GM18517 (cell line): ENCODE measurements at regions not wholly inside any gene's neighbourhood (a gene's known extent, or its start where the extent isn't known, plus 50 kb on each side); places are given as distances from the start of the nearest gene placed in this dataset.

ENCODE experiments used
- ATAC-seq: cut with Tn5 transposase; IDR thresholded peaks from one replicate; pipeline ENCODE4 v1.9.1; 2021; ENCODE audit warnings: mild to moderate bottlenecking, moderate library complexity; ENCODE audit not compliant: unreplicated experiment

DNA sequence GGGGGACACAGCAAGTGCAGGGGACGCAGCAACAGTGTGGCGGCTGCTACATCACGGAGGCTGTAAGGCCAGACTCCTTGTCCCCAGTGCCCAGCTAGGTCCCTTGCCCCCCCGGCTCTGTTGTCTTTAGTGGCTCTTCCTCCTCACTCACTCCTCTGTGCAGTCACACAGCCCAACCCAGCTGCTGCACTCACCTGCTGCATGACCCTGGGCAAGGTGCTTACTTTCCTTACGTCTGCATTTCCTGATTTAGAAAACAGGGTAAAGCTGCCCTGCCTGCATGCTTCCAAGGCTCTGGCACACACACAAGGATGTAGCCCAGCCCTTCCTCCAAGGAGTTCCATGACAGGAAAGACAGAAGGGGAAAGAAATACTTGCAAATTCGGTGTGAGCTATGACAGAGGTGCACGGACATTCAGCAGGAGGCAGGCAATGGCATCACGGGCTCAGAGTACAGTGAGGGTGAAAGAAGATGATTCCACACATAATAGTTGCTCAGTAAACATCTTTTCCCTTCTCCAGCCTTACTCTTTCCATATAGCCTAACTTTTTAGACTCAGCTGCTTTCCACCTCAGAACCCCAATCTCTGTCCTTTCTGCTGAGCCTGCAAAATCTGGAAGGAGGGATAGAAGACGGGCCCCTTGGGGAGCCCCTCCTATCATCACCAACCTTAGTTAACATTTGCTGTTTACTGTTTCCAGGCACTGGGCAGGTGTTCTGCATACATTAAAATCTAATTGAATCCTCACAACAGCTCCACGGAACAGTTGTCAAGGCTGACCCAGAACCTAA lies 150.9 kb downstream of the MRM1 start:
- no peak for ATAC-seq

DNA sequence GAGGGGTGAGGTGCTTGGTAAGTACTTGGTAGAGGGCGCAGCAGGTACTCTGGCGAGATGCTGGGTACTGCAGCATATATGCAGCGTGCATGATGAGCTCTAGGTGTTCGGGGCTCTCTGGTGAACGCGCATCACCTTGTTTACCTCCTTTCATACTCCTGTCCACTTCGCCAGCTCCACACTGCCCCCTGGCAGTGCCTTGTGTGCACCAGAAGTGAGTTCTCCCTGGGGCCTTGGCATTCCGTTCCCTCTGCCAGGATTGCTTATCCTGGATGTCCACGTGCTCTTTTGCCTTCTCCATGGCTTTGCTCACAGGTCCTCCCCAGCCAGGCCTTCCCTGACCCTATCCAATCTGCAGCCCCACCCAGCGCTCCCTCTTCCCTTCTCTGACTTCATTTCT lies 154.2 kb downstream of the MRM1 start:
- ATAC-seq = no peak

DNA sequence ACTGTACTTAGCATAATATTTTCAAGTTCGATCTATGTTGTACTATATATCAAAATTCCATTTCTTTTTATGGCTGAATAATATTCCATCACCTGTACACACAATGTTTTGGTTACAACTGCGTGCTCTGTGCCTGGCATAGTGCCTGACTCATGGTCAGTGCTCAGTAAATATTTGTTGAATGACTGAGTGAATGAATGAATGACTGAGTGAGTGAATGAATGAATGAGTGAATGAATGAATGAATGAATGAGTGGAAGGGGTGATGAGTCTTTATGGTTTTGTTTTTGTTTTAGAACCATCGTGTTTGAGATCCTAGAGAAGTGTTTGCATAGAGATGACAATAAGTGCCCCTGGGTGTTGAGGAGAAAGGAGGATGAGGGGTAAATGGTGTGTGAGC lies 155.3 kb downstream of the MRM1 start:
- ATAC-seq = no peak

DNA sequence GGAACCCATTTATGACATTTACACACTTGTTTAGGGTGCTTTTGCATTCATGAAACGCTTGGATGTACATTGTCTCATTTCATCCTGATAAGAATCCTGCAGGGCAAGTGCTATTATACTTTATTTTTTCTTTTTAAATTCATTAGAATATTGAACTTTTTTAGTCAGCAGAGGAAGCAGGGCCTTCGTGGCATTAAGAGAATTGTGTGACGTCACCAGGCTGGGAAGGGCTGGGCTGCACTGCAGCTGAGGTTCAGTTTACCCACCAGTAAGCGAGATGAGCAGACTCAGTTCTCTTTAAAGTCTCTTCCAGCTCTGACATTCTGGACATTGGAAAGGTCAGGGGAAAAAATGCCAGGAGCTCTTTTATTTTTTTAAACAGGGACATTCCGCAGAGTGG lies 159.0 kb downstream of the MRM1 start:
- ATAC-seq = no peak

DNA sequence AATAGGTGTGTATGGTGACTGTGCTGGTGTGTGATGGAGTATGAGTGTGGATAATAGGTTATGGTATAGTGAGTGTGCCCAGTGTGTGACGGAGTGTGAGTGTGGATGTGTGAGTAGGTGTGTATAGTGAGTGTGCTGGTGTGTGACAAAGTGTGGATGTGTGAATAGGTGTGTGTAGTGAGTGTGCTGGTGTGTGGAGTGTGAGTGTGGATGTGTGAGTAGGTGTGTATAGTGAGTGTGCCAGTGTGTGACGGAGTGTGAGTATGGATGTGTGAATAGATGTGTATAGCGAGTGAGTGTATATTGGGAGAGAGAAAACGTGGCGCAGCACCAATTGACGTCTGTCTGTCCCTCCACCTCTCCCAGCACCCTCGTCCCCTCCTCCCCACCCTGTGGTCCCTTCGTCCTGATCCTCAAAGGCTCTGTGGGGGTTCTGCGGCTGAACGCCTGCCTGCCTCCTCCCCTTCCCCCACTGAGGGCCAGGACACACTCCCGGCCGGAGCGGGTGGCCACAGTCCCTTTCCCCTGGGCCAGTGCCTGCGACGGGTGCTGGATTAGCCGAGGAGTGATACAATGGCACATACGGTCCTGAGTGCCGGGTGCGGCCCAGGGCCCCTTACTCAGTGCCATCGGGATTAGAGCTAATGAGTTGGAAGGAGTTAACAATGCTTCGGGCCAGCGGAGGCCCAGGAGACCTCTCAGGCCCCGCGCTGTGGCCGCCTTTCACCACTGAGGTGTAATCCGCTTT lies 160.0 kb downstream of the MRM1 start:
- no peak for ATAC-seq

DNA sequence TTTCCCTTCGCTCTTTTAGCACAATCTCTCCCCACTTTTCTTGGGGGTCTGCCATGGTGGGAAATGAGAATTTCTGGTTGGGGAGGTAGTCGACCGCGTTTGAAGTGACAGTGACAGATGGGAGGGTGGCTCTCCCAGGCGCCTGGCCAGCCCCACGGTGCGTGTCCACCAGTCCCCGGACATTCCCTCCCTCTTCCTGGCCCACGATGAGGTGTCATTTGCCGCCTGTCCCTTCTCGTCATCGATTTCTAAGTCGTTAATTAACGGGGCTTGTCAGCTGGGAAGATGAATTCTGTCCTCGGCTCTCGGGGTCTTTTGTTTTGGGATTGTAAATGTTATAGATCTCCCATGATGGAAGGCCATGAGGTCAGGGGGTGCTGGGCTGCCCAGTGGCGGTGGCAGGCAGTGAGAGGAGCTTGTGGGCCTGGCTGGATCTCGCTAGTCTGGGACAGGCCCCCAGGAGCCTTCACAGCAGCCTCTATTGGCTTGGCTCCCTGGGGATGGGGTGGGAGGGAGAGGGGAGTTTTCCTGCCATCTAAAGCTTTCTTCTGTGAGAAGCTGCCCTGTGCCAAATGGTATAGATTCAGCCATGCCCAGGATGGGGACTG lies 164.2 kb downstream of the MRM1 start:
- ATAC-seq = no peak

DNA sequence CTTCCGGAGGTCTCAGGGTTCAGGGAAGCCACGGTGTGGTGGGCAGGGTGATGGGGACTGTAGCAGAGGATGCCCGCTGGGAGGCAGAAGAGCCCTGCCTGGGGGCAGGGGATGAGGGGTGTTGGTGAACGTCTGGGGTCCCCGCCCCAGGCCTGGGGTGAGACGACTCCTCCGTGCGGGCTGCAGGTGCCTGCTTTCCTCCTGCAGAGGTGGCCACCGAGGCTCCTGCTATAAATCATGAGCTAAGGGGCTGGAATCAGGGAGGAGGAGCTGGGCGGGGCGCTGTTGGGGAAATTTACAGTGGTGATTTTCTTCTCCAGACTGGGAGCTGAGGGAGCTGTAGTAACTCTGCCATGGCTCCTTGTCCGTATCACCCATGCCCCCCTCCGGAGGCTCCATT lies 167.0 kb downstream of the MRM1 start:
- no peak for ATAC-seq

DNA sequence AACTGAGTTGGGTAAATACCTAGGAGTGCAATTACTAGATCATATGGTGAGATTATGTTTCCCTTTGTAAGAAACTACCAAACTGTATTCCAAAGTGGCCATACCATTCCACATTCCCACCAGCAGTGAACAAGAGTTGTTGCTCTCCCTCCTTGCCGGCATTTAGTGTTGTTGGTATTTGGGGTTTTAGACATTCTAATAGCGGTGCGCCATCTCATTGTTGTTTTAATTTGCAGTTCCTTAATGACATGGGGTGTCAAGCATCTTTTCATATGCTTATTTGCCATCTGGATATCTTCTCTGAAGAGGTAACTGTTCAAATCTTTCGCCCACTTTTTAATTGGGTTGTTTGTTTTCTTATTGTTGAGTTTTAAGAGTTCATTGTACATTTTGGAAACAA lies 164.2 kb upstream of the LHX1 start:
- no peak for ATAC-seq

DNA sequence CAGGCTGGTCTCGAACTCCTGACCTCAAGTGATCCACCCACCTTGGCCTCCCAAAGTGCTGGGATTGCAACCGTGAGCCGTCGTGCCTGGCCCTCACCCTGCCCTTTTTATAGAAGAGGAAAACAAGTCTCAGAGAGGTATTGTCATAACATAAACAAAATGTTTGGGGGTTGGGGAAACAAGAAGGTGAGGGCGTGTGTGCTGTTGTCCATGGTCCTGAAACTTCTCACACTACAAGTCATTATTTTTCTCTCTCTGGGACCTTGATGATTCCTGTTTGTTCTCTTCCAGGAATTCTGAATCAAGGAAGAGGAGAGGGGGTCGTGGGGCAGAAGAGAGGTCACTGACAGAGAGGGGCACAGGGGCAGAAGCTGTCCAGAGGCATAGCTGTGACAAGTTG lies 160.2 kb upstream of the LHX1 start:
- ATAC-seq = no peak

DNA sequence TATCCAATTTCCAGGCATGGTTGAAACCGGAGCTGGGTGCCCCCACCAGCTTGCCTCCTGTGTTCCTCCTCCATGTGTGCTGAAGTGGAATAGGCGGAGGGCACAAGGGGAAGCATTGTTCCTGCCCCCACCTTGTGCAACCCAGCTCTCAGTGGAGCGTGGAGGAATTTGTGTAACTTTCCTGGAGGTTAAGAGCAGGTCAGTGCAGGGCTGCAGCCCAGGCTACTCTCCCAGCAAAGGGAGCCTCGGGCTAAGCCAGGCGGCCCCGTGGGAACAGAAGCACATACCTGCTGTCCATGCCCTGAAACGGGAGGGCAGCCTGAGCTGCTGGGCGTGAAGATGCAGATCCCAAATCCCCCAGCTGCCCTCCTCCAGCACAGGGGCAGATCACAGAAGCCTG lies 158.8 kb upstream of the LHX1 start:
- no peak for ATAC-seq

DNA sequence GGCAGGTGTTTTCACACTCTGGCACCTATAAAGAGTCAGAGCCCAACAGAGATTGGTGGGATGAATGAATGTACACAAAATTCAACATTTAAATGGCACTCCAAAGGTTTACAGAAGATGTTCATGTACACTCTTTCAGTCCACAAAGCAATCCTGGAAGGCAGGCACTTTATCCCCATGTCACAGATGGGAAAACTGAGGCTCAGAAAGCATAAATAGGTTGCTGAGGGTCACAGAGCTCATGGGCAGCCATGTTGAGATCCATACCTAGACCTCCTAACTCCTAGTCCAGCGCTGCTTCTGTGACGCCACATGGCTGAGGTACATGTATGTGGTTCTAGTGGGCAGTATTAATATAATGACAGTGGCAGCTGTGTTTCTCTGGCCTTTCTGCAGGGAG lies 157.7 kb upstream of the LHX1 start:
- ATAC-seq = no peak

DNA sequence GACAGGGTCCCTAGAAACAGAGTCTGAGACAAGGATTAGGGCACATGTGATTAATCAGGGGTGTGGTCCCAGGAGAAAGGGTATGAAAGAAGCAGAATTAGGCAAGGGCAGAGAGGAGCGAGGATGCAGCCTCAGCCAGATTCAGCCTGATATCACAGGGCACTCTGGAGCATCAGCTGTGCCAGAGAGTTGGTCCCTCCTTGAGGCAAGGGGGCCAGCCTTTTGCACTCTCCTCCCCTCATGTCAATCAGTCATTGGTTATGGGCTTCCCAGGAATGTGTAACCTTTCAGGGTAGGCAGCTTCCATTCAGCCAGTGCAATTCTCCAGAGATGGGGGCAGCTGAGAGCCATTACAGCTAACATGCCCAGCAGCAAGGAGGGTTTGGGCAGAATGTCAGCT lies 152.6 kb upstream of the LHX1 start:
- no peak for ATAC-seq

DNA sequence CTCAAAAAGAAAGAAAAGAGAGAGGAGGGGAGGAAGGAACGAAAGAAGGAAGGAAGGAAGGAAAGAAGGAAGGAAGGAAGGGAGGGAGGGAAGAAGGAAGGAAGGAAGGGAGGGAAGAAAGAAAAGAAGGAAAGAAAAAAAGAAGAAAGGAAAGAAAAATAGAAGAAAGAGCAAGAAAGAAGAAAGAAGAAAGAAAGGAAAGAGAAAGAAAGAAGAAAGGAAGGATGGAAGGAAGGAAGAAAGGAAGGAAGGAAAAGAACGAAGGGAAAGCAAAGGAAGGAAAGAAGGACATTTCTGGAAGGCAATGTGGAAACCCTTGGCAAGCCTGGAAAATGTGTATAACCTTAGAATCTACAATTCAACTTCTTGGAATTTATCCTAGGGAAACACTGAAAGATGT lies 150.4 kb upstream of the LHX1 start:
- ATAC-seq = no peak

DNA sequence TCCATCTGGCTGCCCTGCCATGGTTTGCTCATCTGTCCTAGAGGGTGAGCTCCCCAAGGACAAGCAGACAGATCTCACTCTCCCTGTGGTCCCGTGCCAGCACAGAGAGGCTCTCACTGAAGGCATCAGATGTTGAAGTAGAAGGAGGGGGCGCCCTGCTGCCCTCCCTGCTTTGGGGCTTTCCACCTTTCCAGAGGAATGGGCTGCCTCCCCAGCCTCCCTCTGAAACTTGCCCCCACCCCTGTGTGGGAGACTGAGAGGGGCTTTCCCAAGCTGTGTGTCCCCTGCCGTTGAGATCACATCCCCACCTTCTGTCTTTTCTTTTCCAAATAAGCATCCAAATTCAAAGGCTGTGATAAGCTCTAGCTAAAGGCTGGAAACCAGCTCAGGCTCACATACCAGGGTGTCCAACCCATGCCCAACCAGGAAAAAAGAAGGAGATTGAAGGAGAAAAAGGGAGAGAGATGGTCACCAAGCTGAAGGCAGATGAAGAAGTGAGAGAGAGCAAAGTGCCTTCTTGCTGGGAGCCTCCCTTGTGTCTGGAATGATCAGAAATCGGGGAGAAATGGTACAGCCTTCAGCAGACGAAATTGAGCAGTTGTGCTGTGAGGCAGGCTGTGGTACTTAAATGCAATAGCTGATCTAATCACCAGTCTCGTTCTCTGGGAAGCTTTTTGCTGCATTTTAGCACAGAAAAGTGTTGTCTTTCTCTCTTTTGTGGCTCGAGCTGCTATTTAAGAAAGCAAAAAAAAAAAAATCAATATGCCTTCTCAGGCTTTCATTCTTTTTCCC lies 145.9 kb upstream of the LHX1 start:
- no peak for ATAC-seq

DNA sequence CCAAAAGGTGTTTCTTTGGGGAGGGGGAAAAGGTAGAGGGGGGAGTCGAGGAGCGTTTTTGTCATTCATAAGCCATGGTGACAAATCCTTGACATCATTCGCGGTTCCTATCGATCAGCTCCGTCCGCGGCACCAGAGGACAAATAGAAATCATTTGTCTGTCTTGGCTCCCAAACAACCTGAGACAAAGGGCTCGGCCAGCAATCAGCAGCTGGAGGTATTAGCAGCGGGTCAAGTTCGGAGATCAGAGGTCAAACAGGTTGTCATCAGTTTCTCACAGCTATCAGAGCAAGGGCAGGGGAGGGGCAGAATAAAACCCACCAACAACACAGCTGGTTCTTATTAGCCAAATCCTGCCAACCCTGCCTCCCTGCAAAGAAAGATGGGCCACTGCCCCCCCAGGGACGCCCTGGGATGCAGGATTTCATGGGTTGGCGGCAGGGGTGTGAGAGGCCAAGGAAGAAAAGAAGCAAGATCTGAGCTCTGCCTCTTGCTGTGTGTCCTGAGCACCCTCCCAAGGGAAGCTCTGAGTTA lies 145.3 kb upstream of the LHX1 start:
- ATAC-seq = no peak

DNA sequence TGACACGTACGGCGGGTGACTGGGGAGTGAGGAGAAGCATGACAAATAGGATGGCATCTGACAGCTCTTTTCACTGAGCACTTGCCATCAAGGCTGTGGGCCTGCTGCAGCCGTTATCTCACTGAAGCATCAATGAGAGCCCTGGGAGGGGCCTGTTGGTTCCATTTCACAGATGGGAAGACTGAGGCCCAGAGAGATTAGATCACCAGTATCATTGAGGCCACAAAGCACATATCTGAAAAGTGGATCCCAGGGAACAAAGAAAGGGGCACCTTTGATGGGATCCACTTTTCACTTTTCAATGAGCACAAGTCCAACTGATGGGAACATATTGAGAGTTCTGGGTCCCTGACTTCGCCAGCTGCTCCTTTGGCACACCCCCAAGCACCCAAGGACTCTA lies 144.4 kb upstream of the LHX1 start:
- ATAC-seq = no peak

DNA sequence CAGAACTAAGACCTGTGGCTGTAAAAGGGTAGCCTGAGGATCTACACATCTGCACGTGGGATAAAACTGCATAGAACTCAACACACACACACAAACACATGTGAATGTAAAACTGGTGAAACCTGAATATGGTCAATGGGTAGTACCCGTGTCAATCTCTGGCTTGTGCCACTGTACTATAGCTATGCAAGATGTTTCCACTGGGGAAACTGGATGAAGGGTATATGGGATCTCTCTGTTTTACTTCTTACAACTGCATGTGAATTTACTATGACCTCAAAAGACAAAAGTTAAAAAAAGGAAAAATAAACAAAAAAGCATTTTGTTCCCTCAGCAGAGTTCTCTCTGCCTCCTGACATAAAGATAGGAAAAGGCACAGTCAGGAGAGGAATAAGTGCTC lies 143.3 kb upstream of the LHX1 start:
- ATAC-seq = no peak

DNA sequence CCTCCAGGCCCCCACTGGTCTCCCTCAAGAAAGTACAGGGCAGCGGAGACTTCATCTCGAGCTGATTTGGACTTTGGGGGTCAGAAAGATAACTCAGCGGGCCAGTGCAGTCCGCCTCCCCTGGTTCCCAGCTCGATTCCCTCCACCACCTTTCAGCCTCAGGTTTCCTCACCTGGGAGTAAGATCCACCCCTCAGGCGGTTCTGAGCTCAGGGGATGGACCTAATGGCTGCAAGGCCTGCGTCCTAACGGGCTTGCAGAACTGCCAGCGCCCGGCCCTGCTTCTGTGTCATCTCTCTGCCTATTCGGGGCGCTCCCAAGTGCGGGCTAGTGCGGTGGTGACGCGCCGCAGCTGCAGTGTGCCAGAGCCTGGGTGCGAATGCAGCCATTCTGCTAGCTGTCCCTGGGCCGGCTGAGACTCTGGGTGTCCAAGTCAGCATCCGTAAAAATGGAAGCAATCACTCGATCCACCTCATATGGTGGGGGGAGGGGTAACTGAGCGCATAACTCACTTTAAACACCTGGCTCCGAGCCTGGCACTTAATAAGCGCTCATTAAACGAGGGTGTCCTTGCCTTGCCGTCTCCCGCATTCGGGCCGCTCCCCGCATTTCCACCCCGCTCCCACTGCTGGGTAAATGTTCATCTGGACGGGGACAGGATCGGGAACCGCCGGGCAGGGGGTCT lies 129.6 kb upstream of the LHX1 start:
- no peak for ATAC-seq

DNA sequence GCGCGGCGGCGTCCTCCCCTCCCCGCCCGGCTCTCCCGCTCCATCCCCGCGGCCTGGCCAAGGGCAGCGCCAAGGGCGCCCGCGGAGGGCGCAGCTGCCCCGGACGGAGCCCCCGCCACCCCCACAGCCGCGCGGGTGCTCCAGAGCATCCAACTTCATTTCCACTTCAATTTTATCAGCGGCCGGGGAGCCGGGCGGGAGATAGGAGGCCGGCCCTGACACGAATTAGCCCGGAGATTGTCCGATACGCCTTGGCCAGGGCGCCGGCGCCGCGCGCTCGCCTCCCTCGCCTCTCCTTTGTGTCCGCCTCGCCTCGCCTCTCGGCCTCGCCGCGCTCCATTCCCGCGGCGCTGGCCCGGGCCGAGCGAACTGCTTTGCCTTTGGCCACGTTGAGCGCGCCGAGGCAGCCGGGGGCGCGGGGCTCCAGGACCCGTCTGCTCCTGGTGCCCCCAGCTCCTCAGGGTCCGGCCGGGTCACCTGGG lies 129.1 kb upstream of the LHX1 start:
- no peak for ATAC-seq

DNA sequence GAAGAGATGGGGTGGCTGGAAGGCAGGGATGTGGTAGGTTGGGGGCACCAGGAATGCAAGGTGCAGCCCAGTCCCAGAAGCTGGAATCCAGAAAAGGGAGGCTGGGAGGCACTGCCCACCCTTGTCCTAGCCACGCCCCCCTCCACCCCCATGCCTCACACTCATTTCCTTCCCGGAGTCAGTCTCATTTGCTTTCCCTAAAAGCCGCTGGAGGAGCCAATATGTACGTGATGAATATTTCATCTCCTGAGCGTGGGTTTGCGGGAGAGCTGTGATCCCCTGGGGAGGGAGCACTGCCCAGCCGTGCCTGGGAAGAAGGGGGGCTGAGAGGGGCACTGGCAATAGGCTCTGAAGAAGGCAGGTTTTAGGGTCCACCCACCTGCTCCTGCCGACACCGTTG lies 124.5 kb upstream of the LHX1 start:
- no peak for ATAC-seq
